SK-N-SH (cell line): ENCODE measurements at regions not wholly inside any gene's neighbourhood (a gene's known extent, or its start where the extent isn't known, plus 50 kb on each side); places are given as distances from the start of the nearest gene placed in this dataset.

Experiments used
- CTCF ChIP-seq: fragments of 200-600 bp; sonication (generic); IDR thresholded peaks from 2 replicates; pipeline ENCODE4 v1.6.1; 2017; ENCODE audit warnings: antibody characterized with exemption, mild to moderate bottlenecking, moderate library complexity
- ELF1 ChIP-seq: IDR thresholded peaks from 2 replicates; pipeline ENCODE4 v1.4.0; 2012
- EZH2phosphoT487 ChIP-seq: fragments of 200-600 bp; sonication (generic); IDR thresholded peaks from 2 replicates; pipeline ENCODE4 v1.6.1; 2017; ENCODE audit warnings: low read depth, mixed run types, mild to moderate bottlenecking, antibody characterized with exemption, moderate library complexity, borderline replicate concordance
- PBX3 ChIP-seq: IDR thresholded peaks from 2 replicates; pipeline ENCODE4; 2012
- RCOR1 ChIP-seq: fragments of 150-350 bp; IDR thresholded peaks from 2 replicates; pipeline ENCODE4 v1.6.1; 2017; ENCODE audit warnings: antibody characterized with exemption, low read length
- TAF1 ChIP-seq: IDR thresholded peaks from 2 replicates; pipeline ENCODE4 v1.6.1; 2012; ENCODE audit warnings: low read depth, mild to moderate bottlenecking, low read length, moderate library complexity, borderline replicate concordance
- USF2 ChIP-seq: fragments of 150-350 bp; IDR thresholded peaks from 2 replicates; pipeline ENCODE4 v1.6.1; 2017; ENCODE audit warnings: antibody characterized with exemption, low read length, low read depth, borderline replicate concordance

GRCh38 chr16:65905331-65905730 lies 461.2 kb upstream of the CDH5 start:
- TF ChIP-seq CTCF (no peak), ELF1 (no peak), RCOR1 (no peak), USF2 (no peak), EZH2phosphoT487 (no peak), PBX3 (no peak), TAF1 (no peak)
